ENCODE measurements at regions not wholly inside any gene's neighbourhood (a gene's known extent, or its start where the extent isn't known, plus 50 kb on each side); places are given as distances from the start of the nearest gene placed in this dataset.

DNA sequence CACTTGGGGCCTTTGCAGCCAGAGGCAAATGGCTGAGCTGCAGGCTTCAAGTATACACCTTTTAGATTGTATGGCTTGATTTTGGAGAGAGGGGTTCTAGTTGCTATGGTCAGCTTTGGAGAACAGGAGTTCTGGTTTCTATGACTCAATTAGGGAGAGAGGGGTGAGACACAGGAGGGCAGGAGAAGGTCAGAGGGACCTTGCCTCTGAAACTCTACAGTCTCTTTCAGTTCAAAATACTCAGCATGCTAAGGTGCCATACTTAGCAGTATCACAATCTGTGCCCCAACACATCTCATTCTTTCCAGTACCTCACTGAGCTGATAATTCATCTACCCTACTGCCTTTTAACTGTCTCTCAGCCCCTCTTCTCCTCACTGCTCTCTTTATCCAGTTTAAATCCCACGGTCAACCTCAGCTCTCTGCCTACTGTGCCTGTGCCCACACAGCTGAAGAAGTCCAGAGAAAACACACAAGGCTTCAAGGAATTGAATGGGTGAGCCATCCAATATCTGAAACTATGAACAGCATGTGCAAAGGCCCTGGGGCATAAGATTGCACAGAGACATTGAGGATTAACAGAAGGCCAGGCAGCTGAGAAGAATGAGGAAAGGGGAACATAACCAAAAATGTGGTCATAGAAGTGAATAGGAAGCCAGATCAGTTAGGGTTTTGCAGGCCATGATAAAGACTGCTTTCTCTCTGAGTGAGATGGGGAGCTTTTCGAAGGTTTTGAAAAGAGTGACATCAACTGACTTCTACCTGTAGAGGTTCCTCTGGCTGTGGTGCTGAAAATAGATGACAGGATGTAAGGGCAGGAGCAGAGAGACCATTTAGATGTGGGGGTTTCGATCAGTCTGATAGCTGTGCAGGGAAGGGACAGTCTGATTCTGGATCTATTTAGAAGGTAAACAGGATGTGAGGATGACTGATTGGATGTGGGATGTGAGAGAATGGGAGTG lies 54.5 kb upstream of the C3orf80 start:
- Histone ChIP-seq H3K36me3 (replicated peaks in 1 of 2; ENCODE audit: control insufficient read depth in 1 of 2, insufficient read depth in 2 of 2, low read length in 1 of 2) (no peaks in the 10 kb centered on the region), H3K4me2 (no peak overlapping the region), H3K4me3 (ENCODE audit: low read depth in 2 of 2, low read length in 1 of 2) (no peak overlapping the region), H3F3A (replicated peaks; ENCODE audit: insufficient read depth) (no peaks in the 10 kb centered on the region), H3K79me2 (ENCODE audit: insufficient read depth) (no peaks in the 10 kb centered on the region), H3K27ac (ENCODE audit: low read depth in 2 of 2, low read length in 1 of 2) (no peak overlapping the region), H3K4me1 (ENCODE audit: control insufficient read depth in 1 of 2, insufficient read depth in 2 of 2, low read depth in 1 of 2, low read length in 1 of 2) (peaks cover 0 to 8% of the 10 kb centered on the region in 2 experiments; a peak in 1 of 4 replicates), H3K9me2 (no peaks in the 10 kb centered on the region), H3K27me3 (ENCODE audit: insufficient read depth) (no peaks in the 10 kb centered on the region), H4K20me1 (ENCODE audit: insufficient read depth) (no peaks in the 10 kb centered on the region), H2AFZ (ENCODE audit: low read depth) (no peak overlapping the region), H3K9ac (no peak overlapping the region), H3K9me3 (no peaks in the 10 kb centered on the region)
- CTCF ChIA-PET: interaction anchor here (1.3 to 5.2 kb wide), 2 partner anchors 8 to 55 kb away, joined by 3 to 19 read pairs; partner anchors contain the start of gene C3orf80
- DNase-seq: no peak
- whole genome bisulfite sequencing (ENCODE audit: low lambda C conversion rate): 88% methylated on average over 2 of the region's 3 CpGs
- POLR2A ChIA-PET: no interaction called here
- TF ChIP-seq, protein P1, sequence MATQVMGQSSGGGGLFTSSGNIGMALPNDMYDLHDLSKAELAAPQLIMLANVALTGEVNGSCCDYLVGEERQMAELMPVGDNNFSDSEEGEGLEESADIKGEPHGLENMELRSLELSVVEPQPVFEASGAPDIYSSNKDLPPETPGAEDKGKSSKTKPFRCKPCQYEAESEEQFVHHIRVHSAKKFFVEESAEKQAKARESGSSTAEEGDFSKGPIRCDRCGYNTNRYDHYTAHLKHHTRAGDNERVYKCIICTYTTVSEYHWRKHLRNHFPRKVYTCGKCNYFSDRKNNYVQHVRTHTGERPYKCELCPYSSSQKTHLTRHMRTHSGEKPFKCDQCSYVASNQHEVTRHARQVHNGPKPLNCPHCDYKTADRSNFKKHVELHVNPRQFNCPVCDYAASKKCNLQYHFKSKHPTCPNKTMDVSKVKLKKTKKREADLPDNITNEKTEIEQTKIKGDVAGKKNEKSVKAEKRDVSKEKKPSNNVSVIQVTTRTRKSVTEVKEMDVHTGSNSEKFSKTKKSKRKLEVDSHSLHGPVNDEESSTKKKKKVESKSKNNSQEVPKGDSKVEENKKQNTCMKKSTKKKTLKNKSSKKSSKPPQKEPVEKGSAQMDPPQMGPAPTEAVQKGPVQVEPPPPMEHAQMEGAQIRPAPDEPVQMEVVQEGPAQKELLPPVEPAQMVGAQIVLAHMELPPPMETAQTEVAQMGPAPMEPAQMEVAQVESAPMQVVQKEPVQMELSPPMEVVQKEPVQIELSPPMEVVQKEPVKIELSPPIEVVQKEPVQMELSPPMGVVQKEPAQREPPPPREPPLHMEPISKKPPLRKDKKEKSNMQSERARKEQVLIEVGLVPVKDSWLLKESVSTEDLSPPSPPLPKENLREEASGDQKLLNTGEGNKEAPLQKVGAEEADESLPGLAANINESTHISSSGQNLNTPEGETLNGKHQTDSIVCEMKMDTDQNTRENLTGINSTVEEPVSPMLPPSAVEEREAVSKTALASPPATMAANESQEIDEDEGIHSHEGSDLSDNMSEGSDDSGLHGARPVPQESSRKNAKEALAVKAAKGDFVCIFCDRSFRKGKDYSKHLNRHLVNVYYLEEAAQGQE (IDR thresholded peaks at IDR 0.05; ENCODE audit: low read depth, low read length): 0 out of 2 replicates have a peak, but pooled peaks have one; percentile 67
- TF ChIP-seq RFX5 (IDR thresholded peaks at IDR 0.05; ENCODE audit: low read length) (no peak), SIN3A (IDR thresholded peaks at IDR 0.05; ENCODE audit: borderline replicate concordance, low read depth, low read length) (no peak)

DNA sequence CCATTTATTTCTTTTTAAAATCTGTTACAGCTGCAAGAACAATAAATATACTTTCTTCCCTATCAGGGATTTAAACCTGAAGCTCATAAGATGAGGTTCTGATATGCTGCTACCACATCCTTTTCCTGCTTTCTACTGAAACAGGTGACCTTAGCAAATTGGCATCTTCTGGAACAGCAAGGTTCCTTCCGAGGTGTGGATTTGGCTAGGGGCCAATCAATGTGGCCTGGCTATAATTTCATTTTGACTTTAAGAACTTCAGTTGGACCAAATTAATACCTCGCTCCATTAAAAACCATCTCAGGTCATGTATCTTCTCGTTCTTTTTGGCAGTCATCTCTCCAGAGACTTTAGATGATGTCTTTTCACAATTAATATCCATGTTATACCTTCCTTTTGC lies 53.4 kb upstream of the C3orf80 start:
- Histone ChIP-seq H3K79me2 (ENCODE audit: insufficient read depth) (no peaks in the 10 kb centered on the region), H3K36me3 (replicated peaks in 1 of 2; ENCODE audit: control insufficient read depth in 1 of 2, insufficient read depth in 2 of 2, low read length in 1 of 2) (no peaks in the 10 kb centered on the region), H3F3A (replicated peaks; ENCODE audit: insufficient read depth) (no peaks in the 10 kb centered on the region), H4K20me1 (ENCODE audit: insufficient read depth) (no peaks in the 10 kb centered on the region), H3K4me3 (ENCODE audit: low read depth in 2 of 2, low read length in 1 of 2) (no peak overlapping the region), H3K9me2 (no peaks in the 10 kb centered on the region), H2AFZ (ENCODE audit: low read depth) (no peak overlapping the region), H3K27me3 (ENCODE audit: insufficient read depth) (no peaks in the 10 kb centered on the region), H3K4me1 (ENCODE audit: control insufficient read depth in 1 of 2, insufficient read depth in 2 of 2, low read depth in 1 of 2, low read length in 1 of 2) (peaks cover 0 to 8% of the 10 kb centered on the region in 2 experiments; a peak in 1 of 4 replicates), H3K9ac (no peak overlapping the region), H3K4me2 (no peak overlapping the region), H3K9me3 (no peaks in the 10 kb centered on the region), H3K27ac (ENCODE audit: low read depth in 2 of 2, low read length in 1 of 2) (no peak overlapping the region)
- ChIA-PET POLR2A (no interaction called here), CTCF (interaction anchor here (5.2 kb wide), 1 partner anchor 9 kb away, joined by 19 read pairs; no protein-coding TSS in a partner anchor)
- DNase-seq: no peak
- no peak for TF ChIP-seq MXI1 (IDR thresholded peaks at IDR 0.05; ENCODE audit: low read depth, low read length)
- TF ChIP-seq EP300 (IDR thresholded peaks at IDR 0.05; ENCODE audit: borderline replicate concordance in 1 of 2, low read depth in 1 of 2, low read length in 1 of 2): no peak
- WGBS (ENCODE audit: low lambda C conversion rate): 62% methylated on average over 3 of the region's 3 CpGs

All from SK-N-SH (cell line).